Stimulated activated CD8-positive, alpha-beta memory T cell treated with anti-CD3 and anti-CD28 coated beads, Interleukin-4, amount 100 ng/mL, for 1 hour (primary cell): ENCODE measurements at regions not wholly inside any gene's neighbourhood (a gene's known extent, or its start where the extent isn't known, plus 50 kb on each side); places are given as distances from the start of the nearest gene placed in this dataset.
"Not testable (repeated sequence)": the region's sequence is repeated elsewhere in the genome, so short reads cannot be mapped to it uniquely, and the experiment has no call there.

ENCODE experiments used
- DNase-seq, 2 donors: peaks; one replicate each; pipeline ENCODE4 v3.0.0-alpha.2; 2020; ENCODE audit warnings: low read depth in 2 of 2, low spot score in 1 of 2

DNA sequence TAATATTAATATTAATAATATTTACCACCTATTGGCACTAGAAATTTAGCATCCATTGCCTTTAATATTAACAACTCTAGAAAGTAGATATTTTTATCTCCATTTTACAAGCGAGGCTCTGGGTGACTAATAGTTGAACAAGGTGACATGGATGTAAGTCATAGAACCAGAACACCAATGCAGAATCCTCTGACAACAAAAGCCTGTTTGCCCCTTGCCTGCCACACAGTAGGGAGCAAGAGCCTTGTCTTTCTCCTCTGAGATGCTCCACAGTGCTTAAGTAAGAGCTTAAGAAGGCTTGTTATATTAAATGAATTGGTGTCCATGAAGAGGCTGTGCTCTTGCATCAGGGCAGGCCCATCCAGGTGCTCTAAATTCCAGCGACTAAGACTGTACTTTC, 51.2 kb upstream of the LBX1 start:
- no peak for DNase-seq

DNA sequence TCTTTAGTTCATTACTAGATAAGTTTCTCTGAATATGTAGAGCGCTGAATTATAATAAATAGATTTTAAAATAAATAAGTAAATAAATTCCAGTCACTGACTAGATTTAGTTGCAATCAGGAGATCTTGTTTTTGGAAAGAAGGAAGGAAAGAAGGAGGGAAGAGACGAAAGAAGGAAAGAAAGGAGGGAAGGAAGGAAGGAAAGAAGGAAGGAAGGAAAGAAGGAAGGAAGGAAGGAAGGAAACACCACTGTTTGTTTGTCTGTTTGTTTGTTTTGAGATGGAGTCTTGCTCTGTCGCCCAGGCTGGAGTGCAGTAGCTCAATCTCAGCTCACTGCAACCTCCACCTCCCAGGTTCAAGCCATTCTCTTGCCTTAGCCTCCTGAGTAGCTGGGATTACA, 51.7 kb upstream of the LBX1 start:
- DNase-seq = not testable (repeated sequence)

DNA sequence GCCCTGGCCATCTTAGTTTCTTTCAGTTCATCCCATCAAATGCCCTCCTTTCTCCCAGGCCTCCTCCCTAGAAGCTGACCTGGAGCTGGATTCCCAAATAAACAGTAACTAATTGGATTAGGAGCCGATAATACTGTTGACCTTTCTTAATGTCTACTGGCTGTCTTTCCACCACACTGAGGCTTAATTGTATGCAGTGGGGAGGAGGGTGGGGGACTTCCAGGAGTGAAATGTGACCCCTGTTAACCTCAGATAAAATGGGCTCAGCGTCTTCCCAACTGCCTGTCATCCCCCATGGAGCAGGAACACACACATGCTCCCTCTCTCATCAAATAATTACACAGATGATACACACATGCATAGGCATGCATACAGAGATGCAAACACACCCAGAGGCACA, 53.7 kb upstream of the LBX1 start:
- DNase-seq = no peak

DNA sequence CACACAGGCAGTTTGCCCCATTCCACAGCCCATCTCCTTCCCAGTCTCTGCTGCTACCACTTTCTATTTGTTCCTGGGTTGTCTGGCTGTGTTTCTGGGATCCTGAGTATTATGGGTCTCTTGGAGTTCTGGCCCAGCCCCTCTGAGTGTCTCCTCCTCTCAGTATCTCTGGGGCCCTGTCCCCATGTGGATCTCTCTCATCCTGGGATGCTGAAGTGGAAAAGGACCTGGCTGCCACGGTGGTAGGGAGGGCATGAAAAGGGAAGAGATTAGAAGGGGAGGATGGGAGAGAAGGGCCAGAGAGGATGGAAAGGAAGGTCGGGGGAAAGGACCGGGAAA, 54.5 kb upstream of the LBX1 start:
- DNase-seq = no peak

DNA sequence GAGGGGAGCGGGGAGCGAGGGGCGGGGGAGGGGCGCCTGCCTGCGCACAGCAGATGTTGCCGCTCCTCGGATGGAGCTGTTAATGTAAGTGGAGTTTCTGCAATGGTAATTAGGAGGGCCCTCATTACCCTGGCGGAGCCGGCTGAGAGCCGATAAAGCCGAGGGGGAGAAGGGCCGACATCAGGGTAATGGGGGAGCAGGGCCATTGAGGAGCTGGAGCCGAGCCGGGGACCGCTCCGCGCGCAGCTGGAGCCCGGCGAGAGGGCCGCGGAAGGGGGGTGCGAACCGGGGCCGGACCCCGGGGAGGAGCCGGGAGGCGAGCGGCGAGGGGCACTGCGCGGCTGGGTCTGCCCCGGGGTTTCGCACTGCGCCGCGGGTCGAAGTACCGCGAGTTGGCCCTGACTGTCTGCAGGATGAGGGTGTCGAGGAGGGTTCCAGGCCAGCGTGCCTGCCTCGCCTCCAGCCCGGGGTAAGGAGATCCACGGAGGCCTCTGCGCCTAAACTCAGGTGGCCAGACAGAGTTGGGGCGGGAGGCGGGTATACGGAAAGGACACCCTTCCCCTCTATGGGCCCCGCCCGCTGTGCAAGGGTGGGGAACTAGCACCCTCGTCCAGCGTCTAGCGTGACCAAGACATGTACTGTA, 55.0 kb upstream of the LBX1 start:
- no peak for DNase-seq

- no peak for DNase-seq
Measured at GRCh38 chr10:101284744-101285463, 55.6 kb upstream of the LBX1 start.

DNA sequence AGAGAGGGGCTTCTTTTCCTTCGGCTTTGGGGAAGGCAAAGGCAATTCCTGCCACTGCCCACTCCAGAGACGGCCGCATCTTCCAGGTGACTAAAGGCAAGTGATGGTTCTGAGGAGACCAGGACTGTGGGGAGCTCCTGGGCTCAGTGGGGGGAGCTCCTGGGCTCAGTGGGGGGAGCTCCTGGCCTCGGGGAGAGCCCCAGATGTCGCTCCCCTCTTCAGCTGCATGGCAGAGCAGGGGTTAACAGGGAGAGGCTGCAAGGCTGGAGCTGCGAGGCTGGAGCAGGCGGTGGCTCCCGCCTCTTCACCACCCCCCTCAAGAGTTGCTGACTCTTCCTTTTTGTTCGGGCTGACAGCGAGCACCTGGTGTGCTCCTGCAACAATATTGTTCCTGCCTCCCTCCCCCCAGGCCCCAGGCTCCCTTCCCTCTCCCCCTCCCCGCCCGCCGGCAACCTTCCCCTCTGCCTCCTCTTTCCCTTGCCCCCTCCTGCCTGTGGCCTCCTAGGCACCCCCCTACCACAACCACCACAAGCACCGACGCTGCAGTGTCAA, 56.3 kb upstream of the LBX1 start:
- DNase-seq = no peak

- no peak for DNase-seq
Measured at GRCh38 chr10:101286248-101287046, 57.2 kb upstream of the LBX1 start.

- DNase-seq = no peak
Measured at GRCh38 chr10:101287183-101287996, 58.1 kb upstream of the LBX1 start.

GRCh38 chr10:101287997-101288635, 58.9 kb upstream of the LBX1 start:
- no peak for DNase-seq

DNA sequence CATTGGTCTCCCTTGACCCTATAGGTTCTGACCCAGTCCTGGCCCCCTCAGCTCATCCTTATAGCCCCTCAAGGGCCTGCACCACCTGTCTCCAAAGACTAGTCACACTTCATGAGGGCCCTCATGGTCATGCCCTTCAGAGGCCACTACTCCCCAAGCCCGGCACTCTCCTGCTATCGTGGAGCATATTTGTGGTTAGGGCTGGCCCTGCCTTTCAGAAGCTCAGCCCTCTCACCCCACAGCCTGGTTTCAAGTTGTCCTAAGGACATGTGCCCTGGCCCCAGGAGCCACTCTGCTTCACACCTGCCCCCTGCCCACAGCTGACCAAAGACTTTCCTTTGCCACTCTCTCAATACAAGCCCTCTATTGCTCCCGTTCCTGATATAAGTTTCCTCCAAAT, 60.3 kb upstream of the LBX1 start:
- DNase-seq = no peak

DNA sequence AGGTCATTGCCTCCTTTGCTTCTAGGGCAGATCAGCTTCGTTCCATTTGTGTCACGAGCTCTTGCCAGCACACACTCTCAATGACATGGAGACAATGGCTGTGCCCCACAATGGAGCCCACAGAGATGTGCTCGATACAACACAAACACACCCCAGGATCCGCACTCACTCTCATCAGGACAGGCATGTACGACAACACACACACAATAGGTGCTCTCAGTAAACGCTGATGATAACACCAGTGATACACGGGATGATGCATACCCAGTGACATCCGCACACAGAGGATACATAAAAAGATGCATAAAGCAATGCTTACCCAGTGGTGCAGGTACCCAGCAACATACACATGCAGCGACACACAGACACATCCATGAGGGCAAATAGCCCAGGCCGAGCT, 61.2 kb upstream of the LBX1 start:
- DNase-seq = no peak

- DNase-seq = no peak
Measured at GRCh38 chr10:101290881-101291280, 61.6 kb upstream of the LBX1 start.

DNA sequence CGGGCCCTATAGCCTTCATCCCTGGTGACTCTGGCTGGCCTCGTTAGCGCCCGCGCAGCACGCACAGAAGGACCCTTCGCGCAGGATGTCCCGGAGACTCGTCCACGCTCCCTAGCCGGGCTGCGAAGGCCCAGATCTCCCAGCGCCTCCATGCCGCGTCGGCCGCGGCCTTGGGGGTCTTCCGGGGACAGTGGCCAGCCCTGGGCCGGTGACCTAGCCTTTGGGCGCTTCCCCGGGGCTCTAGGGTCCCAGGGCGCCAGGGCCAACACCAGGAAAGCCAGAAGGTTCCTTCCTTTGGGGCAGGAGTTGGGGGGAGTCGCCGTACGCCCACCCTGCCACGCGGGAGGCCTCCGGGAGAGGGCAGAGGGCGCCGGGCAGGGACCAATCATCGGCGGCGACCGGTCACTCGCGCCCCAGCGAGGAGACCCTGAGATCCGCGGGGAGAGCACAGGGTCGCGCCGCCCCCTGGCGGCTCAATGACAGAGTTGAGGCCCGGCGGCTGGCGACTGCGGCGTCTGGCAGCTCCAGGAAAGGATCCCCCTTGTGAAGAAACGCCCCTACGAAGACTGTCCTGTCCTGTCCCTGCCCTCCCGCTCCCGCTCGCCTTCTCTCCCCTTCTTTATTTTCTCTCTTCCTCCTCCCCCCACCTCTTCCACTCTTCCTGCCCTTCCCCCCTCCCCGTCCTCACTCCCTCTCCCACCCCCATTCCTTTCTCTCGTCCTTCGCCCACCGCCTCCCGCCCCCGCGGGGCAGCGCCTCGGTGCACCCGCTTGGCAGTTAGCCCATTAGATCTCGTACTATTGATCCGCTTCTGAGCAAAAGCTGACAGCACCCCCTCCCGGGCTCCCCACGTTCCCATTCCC, 62.3 kb upstream of the LBX1 start:
- DNase-seq = peak; percentile 6 to 31

DNA sequence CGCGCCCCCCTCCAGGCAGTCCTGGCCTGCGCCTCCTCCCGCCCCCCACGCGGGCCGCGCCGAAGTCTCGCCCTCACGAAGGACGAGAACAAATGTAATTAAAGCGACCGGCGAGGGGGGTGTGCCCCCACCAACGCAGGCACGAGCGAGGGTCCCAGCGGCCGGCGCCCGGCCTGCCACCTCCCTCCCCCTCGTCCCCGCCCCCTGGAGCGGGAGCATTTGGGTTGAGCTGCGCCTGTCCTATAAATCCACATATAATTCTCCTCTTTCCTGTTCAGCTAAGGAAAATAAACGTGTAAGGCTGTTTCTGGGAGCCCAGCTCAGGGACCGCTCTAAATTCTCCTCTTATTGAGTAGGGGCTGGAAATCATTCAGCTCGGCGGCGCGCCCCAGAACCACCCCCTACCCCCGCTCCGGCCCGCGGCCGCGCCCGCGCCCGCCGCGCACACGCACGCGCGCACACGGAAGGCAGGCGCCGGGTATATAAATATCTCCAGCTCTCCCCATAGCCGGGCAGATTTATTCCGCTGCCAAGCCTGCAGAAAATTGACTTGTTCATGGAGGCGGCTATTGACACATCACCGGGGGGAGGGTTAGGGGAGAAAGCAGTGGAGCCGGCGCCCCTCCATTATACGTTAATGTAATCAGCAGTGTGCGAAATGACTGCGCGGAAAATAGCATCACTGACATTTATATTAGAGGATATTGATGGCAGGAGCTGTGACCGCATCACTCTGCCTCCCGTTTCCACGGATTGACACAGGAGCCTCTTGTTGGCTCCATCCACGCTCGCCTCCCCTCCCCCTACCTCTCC, 61.6 kb upstream of the BTRC start:
- no peak for DNase-seq

DNA sequence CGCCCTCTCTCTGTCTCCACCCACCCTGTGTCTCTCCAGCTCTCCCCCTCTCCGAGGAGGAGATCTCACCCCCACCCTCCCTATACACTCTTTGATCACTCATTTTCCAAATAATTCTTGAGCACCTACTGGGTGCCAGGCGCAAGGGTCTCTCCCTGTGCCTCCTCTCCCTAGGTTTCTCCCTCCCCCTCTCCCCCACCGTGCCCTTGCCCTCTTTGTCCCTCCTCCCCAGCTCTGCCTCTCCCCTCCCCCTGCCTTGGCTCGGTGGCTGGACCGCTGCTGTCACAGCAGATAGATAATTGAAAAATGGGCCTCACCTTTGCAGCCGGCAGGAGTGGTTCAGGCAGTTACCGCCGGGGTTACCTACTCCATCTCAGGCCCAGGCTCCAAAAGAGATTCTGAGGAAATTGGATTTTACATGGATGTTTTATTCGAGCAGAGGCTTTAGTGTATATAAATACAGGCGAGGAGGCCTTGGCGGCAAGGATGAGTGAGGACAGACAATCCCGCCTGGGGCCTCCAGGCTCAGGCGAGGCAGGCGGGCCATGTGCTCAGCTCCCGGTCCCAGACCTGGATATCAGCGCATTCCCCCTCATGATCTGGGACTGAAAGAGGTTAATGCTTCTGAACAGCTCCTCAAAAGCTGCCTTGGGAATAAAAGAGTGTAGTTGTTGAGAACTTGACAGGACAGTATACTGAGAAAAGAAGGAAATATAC, 60.8 kb upstream of the BTRC start:
- DNase-seq = no peak

DNA sequence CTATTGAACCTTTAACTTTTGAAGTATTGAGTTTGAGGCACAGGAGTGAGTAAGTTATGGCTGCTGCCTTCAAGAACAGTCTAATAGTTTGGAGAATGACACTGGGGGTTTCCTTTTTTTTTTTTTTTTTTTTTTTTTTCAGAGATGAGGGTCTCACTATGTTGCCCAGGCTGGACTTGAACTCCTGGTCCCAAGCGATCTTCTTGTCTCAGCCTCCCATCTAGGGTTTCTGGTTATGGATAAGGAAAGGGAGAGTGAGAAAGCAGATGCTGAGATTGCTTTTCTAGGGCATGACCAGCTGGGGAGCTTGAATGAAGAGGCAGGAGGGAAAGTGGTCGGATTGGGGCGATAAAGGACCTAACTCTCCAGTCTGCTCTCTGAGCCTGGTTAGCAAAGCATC, 59.9 kb upstream of the BTRC start:
- no peak for DNase-seq

- DNase-seq = no peak
Measured at GRCh38 chr10:101295261-101295660, 58.7 kb upstream of the BTRC start.
